ENCODE measurements at regions not wholly inside any gene's neighbourhood (a gene's known extent, or its start where the extent isn't known, plus 50 kb on each side); places are given as distances from the start of the nearest gene placed in this dataset.
A peak's percentile ranks its signal among the peaks of the same experiment; 100 is the strongest.

DNA sequence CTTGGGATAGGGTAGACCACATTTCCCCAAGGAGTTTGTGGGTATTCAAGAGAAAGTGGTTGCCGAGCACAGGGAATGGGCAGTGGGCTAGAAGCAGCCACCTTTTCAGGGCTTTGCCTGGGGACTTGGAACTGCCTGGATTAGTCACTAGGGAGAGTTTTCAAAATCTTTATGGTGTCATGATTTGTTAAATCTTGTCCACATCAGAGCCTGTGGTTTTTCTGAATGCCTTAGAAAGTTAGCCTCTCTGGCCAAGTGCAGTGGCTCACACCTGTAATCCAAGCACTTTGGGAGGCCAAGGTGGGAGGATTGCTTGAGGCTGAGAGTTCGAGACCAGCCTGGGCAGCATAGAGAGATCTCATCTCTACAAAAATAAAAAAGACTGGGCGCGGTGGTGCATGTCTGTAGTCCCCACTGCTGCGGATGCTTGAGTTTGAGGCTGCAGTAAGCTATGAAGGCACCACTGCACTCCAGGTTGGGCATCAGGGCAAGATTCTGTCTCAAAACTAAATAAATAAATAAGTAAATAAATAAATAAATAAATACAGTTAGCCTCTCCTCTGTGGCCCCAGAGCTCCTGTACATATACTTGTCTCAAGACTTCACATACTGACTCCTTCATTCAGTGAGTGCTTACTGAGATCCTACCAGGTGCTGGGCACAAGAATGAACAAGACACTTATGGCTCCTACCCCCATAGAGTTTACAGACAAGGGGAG, 76.3 kb upstream of the HNF1B start:
- no peak overlapping the region for H3K4me3 ChIP-seq (ENCODE audit: low read depth, low read length)
- DNase-seq (ENCODE audit: low read depth): peak; percentile 34
- TF ChIP-seq, protein P1, sequence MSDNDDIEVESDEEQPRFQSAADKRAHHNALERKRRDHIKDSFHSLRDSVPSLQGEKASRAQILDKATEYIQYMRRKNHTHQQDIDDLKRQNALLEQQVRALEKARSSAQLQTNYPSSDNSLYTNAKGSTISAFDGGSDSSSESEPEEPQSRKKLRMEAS (IDR thresholded peaks at IDR 0.05; ENCODE audit: low read depth, low read length): no peak
- TF ChIP-seq MYC (IDR thresholded peaks at IDR 0.05; ENCODE audit: low read depth, low read length) (no peak), POLR2A (IDR thresholded peaks at IDR 0.05; ENCODE audit: extremely low read depth, insufficient read length) (no peak)
- TF ChIP-seq, protein P2, sequence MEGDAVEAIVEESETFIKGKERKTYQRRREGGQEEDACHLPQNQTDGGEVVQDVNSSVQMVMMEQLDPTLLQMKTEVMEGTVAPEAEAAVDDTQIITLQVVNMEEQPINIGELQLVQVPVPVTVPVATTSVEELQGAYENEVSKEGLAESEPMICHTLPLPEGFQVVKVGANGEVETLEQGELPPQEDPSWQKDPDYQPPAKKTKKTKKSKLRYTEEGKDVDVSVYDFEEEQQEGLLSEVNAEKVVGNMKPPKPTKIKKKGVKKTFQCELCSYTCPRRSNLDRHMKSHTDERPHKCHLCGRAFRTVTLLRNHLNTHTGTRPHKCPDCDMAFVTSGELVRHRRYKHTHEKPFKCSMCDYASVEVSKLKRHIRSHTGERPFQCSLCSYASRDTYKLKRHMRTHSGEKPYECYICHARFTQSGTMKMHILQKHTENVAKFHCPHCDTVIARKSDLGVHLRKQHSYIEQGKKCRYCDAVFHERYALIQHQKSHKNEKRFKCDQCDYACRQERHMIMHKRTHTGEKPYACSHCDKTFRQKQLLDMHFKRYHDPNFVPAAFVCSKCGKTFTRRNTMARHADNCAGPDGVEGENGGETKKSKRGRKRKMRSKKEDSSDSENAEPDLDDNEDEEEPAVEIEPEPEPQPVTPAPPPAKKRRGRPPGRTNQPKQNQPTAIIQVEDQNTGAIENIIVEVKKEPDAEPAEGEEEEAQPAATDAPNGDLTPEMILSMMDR (IDR thresholded peaks at IDR 0.05; ENCODE audit: low read depth, low read length): no peak

DNA sequence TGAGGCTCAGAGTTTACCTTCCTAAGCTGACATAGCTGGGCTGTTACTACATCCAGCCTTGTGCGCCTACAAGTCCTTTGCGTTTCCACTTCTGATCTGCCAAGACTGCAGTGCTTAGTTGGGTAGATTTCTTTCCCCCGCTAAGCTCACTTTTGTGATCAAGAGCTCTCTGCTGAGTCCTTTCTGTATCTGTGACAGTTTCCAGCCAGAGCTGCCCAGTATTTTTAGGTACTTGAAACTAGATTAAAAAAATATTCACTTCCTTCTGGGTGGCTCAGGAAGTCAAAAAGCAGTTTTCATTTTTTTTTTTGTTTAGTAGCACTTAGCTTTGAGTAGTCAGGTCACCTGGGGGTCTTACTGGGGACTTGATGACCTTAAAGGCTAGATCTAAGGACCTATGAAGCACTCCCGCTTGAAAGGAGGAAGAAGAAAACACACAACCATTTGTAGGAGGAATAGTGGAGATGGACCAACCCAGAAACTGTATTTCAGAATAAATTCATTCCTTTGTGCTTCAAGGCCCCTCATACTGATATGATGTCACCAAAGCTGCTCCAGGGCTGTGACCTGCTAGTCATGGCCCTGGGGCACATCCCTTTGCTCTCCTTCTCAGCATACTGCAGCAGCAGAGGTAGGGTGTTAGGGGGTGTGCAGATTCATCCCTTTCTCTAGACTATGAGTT, 75.6 kb upstream of the HNF1B start:
- TF ChIP-seq POLR2A (IDR thresholded peaks at IDR 0.05; ENCODE audit: extremely low read depth, insufficient read length): no peak
- no peak for TF ChIP-seq MYC (IDR thresholded peaks at IDR 0.05; ENCODE audit: low read depth, low read length)
- TF ChIP-seq, protein P2 (IDR thresholded peaks at IDR 0.05; ENCODE audit: low read depth, low read length): no peak
- TF ChIP-seq, protein P1 (IDR thresholded peaks at IDR 0.05; ENCODE audit: low read depth, low read length): no peak

DNA sequence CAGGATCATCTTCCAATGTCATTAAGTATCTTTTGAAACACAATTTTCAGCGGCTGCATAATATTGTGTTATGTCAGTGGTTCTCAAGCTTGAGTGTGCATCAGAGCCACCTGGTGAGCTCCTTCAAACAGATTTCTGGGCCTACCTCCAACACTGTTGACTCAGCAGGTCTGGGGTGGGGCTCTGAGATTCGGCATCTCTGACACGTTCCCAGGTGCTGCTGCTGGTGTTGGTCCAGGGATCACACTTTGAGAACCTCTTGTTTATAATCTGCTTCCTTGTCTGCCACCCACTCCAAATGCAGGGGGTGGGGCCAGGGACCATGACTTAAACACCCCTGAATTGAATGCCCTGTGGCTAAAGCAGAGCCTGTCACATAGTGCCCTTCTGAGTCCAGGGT, 73.8 kb upstream of the HNF1B start:
- DNase-seq (ENCODE audit: low read depth): no peak
- H3K4me3 ChIP-seq (ENCODE audit: low read depth, low read length): no peak overlapping the region
- TF ChIP-seq POLR2A (IDR thresholded peaks at IDR 0.05; ENCODE audit: extremely low read depth, insufficient read length) (no peak), MYC (IDR thresholded peaks at IDR 0.05; ENCODE audit: low read depth, low read length) (no peak)
- TF ChIP-seq, protein P1 (IDR thresholded peaks at IDR 0.05; ENCODE audit: low read depth, low read length): no peak
- TF ChIP-seq, protein P2 (IDR thresholded peaks at IDR 0.05; ENCODE audit: low read depth, low read length): no peak

More for the DNA sequence above, 75.6 kb upstream of the HNF1B start:
- no peak for DNase-seq (ENCODE audit: low read depth)
- H3K4me3 ChIP-seq (ENCODE audit: low read depth, low read length): no peak overlapping the region

DNA sequence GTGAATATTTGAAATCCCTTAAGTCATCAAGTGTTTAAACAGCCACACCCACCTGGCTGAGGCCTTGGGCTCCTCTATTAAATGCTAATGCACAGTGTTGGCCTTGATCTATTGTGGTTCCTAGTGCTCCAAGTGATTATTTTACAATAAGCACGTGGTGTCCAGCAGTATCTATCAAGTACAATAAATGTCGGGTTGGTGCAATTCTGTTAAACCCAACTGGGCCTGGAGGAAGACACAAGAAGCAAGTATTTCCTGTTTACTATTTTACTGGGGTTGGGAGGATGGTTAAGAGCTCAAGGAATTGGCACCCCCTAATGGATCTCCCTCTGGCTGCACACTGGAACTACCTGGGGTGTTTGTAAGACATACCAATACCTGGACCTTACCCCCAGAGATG, 72.1 kb upstream of the HNF1B start:
- H3K4me3 ChIP-seq (ENCODE audit: low read depth, low read length): no peak overlapping the region
- TF ChIP-seq, protein P2 (IDR thresholded peaks at IDR 0.05; ENCODE audit: low read depth, low read length): peak; percentile 4
- no peak for TF ChIP-seq MYC (IDR thresholded peaks at IDR 0.05; ENCODE audit: low read depth, low read length)
- TF ChIP-seq, protein P1 (IDR thresholded peaks at IDR 0.05; ENCODE audit: low read depth, low read length): no peak
- TF ChIP-seq POLR2A (IDR thresholded peaks at IDR 0.05; ENCODE audit: extremely low read depth, insufficient read length): no peak
- no peak for DNase-seq (ENCODE audit: low read depth)

DNA sequence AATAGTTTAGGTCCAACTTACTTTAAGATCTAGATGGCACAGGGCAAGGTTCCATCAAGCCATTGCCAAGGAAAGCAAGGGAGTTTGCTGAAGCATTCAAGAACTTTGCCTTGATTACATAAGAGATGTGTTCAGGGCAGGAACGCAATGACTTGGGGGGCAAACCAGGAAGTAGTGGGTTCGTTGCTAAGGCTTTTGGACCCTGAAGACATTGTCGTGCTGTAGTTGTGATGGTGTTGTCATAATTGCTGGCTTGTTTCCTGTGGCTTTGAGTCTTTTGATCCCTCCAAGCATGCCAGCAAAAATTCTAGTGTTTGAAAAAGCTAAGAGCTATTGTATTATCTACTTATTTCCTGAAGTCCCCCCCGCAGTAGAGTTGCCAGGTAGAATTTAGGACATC, 70.7 kb upstream of the HNF1B start:
- TF ChIP-seq, protein P2 (IDR thresholded peaks at IDR 0.05; ENCODE audit: low read depth, low read length): no peak
- TF ChIP-seq, protein P1 (IDR thresholded peaks at IDR 0.05; ENCODE audit: low read depth, low read length): no peak
- TF ChIP-seq POLR2A (IDR thresholded peaks at IDR 0.05; ENCODE audit: extremely low read depth, insufficient read length) (no peak), MYC (IDR thresholded peaks at IDR 0.05; ENCODE audit: low read depth, low read length) (no peak)
- H3K4me3 ChIP-seq (ENCODE audit: low read depth, low read length): no peak overlapping the region
- peak; percentile 45 for DNase-seq (ENCODE audit: low read depth)

All from NB4 (cell line).